Activated CD4-positive, alpha-beta T cell treated with anti-CD3 and anti-CD28 coated beads, Interleukin-2, amount 10 ng/mL, durations not matched to agents 24 days and 14 days (primary cell): ENCODE measurements at regions not wholly inside any gene's neighbourhood (a gene's known extent, or its start where the extent isn't known, plus 50 kb on each side); places are given as distances from the start of the nearest gene placed in this dataset.

ENCODE experiments used
- DNase-seq: peaks from one replicate; pipeline ENCODE4 v3.0.0; 2022
- H3K27ac Mint-ChIP-seq: one replicate; pipeline ENCODE4 v1.8.0; 2022; ENCODE audit warnings: mild to moderate bottlenecking, mixed read lengths
- H3K27me3 Mint-ChIP-seq: one replicate; pipeline ENCODE4 v1.8.0; 2022; ENCODE audit warnings: mixed read lengths
- H3K36me3 Mint-ChIP-seq: one replicate; pipeline ENCODE4 v1.8.0; 2022; ENCODE audit warnings: low read depth, mild to moderate bottlenecking, mixed read lengths
- H3K4me1 Mint-ChIP-seq: one replicate; pipeline ENCODE4 v1.8.0; 2021; ENCODE audit warnings: mixed read lengths
- H3K4me3 Mint-ChIP-seq: one replicate; pipeline ENCODE4 v1.8.0; 2022; ENCODE audit warnings: mild to moderate bottlenecking, moderate library complexity, mixed read lengths
- H3K9me3 Mint-ChIP-seq: one replicate; pipeline ENCODE4 v1.8.0; 2021; ENCODE audit warnings: mixed read lengths
- intact Hi-C: fragments of 100-400 bp; cut with micrococcal nuclease; formaldehyde crosslinking; loops from one replicate; pipeline ENCODE4 v1.15.1; 2023

- H3K9me3 Mint-ChIP-seq, result no peaks in the 10 kb centered on the region
- H3K4me3 Mint-ChIP-seq, result no peak overlapping the region
- no peak overlapping the region for H3K27ac Mint-ChIP-seq
- H3K4me1 Mint-ChIP-seq, result no peaks in the 10 kb centered on the region
- DNase-seq, result no peak
- H3K27me3 Mint-ChIP-seq, result no peaks in the 10 kb centered on the region
- intact Hi-C loops, result no loop called here
- H3K36me3 Mint-ChIP-seq, result no peaks in the 10 kb centered on the region
Measured at GRCh38 chr13:107139006-107139405, 571.1 kb upstream of the ARGLU1 start.

GRCh38 chr13:107138486-107138885, 570.5 kb upstream of the ARGLU1 start:
- Mint-ChIP-seq H3K27me3 (no peaks in the 10 kb centered on the region), H3K36me3 (no peaks in the 10 kb centered on the region), H3K27ac (no peak overlapping the region), H3K4me3 (no peak overlapping the region), H3K9me3 (no peaks in the 10 kb centered on the region), H3K4me1 (no peaks in the 10 kb centered on the region)
- DNase-seq, result no peak
- intact Hi-C loops, result no loop called here

GRCh38 chr13:107133950-107134349, 566.0 kb upstream of the ARGLU1 start:
- no peak overlapping the region for H3K4me3 Mint-ChIP-seq
- no peak overlapping the region for H3K27ac Mint-ChIP-seq
- intact Hi-C loops, result no loop called here
- no peaks in the 10 kb centered on the region for H3K27me3 Mint-ChIP-seq
- peaks cover 3% of the 10 kb centered on the region for H3K9me3 Mint-ChIP-seq
- H3K36me3 Mint-ChIP-seq, result no peaks in the 10 kb centered on the region
- H3K4me1 Mint-ChIP-seq, result no peaks in the 10 kb centered on the region
- DNase-seq, result no peak

- H3K4me1 Mint-ChIP-seq, result no peaks in the 10 kb centered on the region
- intact Hi-C loops, result no loop called here
- H3K9me3 Mint-ChIP-seq, result peaks cover 3% of the 10 kb centered on the region
- no peak for DNase-seq
- H3K27me3 Mint-ChIP-seq, result no peaks in the 10 kb centered on the region
- H3K36me3 Mint-ChIP-seq, result no peaks in the 10 kb centered on the region
- no peak overlapping the region for H3K27ac Mint-ChIP-seq
- H3K4me3 Mint-ChIP-seq, result no peak overlapping the region
Measured at GRCh38 chr13:107130566-107130965, 562.6 kb upstream of the ARGLU1 start.

- Mint-ChIP-seq H3K4me3 (no peak overlapping the region), H3K4me1 (no peaks in the 10 kb centered on the region), H3K27ac (no peak overlapping the region), H3K27me3 (no peaks in the 10 kb centered on the region), H3K36me3 (no peaks in the 10 kb centered on the region), H3K9me3 (no peaks in the 10 kb centered on the region)
- no peak for DNase-seq
- intact Hi-C loops, result no loop called here
Measured at GRCh38 chr13:107124730-107125129, 556.8 kb upstream of the ARGLU1 start.

- Mint-ChIP-seq H3K4me3 (no peak overlapping the region), H3K27me3 (no peaks in the 10 kb centered on the region), H3K4me1 (no peaks in the 10 kb centered on the region), H3K9me3 (no peaks in the 10 kb centered on the region), H3K27ac (no peak overlapping the region), H3K36me3 (no peaks in the 10 kb centered on the region)
- DNase-seq, result no peak
- intact Hi-C loops, result no loop called here
Measured at GRCh38 chr13:107124129-107124718, 556.3 kb upstream of the ARGLU1 start.

GRCh38 chr13:107121793-107122192, 553.9 kb upstream of the ARGLU1 start:
- no peak for DNase-seq
- Mint-ChIP-seq H3K36me3 (no peaks in the 10 kb centered on the region), H3K4me1 (no peaks in the 10 kb centered on the region), H3K9me3 (no peaks in the 10 kb centered on the region), H3K27me3 (no peaks in the 10 kb centered on the region), H3K4me3 (no peak overlapping the region), H3K27ac (no peak overlapping the region)
- intact Hi-C loops, result no loop called here

- Mint-ChIP-seq H3K36me3 (no peaks in the 10 kb centered on the region), H3K4me1 (no peaks in the 10 kb centered on the region), H3K9me3 (no peaks in the 10 kb centered on the region), H3K4me3 (no peak overlapping the region), H3K27ac (no peak overlapping the region), H3K27me3 (no peaks in the 10 kb centered on the region)
- no peak for DNase-seq
- intact Hi-C loops, result no loop called here
Measured at GRCh38 chr13:107119989-107120881, 552.3 kb upstream of the ARGLU1 start.

- Mint-ChIP-seq H3K4me3 (no peak overlapping the region), H3K4me1 (no peaks in the 10 kb centered on the region), H3K27ac (no peak overlapping the region), H3K9me3 (no peaks in the 10 kb centered on the region), H3K36me3 (no peaks in the 10 kb centered on the region), H3K27me3 (no peaks in the 10 kb centered on the region)
- intact Hi-C loops, result no loop called here
- DNase-seq, result no peak
Measured at GRCh38 chr13:107118506-107118905, 550.6 kb upstream of the ARGLU1 start.

GRCh38 chr13:107117327-107118012, 549.5 kb upstream of the ARGLU1 start:
- Mint-ChIP-seq H3K9me3 (no peaks in the 10 kb centered on the region), H3K27me3 (no peaks in the 10 kb centered on the region), H3K27ac (no peak overlapping the region), H3K4me1 (no peaks in the 10 kb centered on the region), H3K36me3 (no peaks in the 10 kb centered on the region), H3K4me3 (no peak overlapping the region)
- intact Hi-C loops, result no loop called here
- DNase-seq, result no peak

GRCh38 chr13:107113387-107113786, 545.5 kb upstream of the ARGLU1 start:
- Mint-ChIP-seq H3K9me3 (no peaks in the 10 kb centered on the region), H3K27me3 (no peaks in the 10 kb centered on the region), H3K4me3 (no peak overlapping the region), H3K27ac (no peak overlapping the region), H3K4me1 (no peaks in the 10 kb centered on the region), H3K36me3 (no peaks in the 10 kb centered on the region)
- DNase-seq, result no peak
- intact Hi-C loops, result no loop called here

- intact Hi-C loops, result no loop called here
- H3K27ac Mint-ChIP-seq, result no peak overlapping the region
- no peaks in the 10 kb centered on the region for H3K4me1 Mint-ChIP-seq
- H3K27me3 Mint-ChIP-seq, result no peaks in the 10 kb centered on the region
- H3K9me3 Mint-ChIP-seq, result no peaks in the 10 kb centered on the region
- H3K4me3 Mint-ChIP-seq, result no peak overlapping the region
- H3K36me3 Mint-ChIP-seq, result no peaks in the 10 kb centered on the region
- DNase-seq, result no peak
Measured at GRCh38 chr13:107111248-107111647, 543.3 kb upstream of the ARGLU1 start.

- no peaks in the 10 kb centered on the region for H3K36me3 Mint-ChIP-seq
- no peak for DNase-seq
- H3K27me3 Mint-ChIP-seq, result no peaks in the 10 kb centered on the region
- no peaks in the 10 kb centered on the region for H3K9me3 Mint-ChIP-seq
- no peaks in the 10 kb centered on the region for H3K4me1 Mint-ChIP-seq
- H3K27ac Mint-ChIP-seq, result no peak overlapping the region
- intact Hi-C loops, result no loop called here
- H3K4me3 Mint-ChIP-seq, result no peak overlapping the region
Measured at GRCh38 chr13:107104631-107105030, 536.7 kb upstream of the ARGLU1 start.

- H3K36me3 Mint-ChIP-seq, result no peaks in the 10 kb centered on the region
- no peaks in the 10 kb centered on the region for H3K9me3 Mint-ChIP-seq
- H3K27ac Mint-ChIP-seq, result no peak overlapping the region
- DNase-seq, result no peak
- no peak overlapping the region for H3K4me3 Mint-ChIP-seq
- no peaks in the 10 kb centered on the region for H3K4me1 Mint-ChIP-seq
- intact Hi-C loops, result no loop called here
- no peaks in the 10 kb centered on the region for H3K27me3 Mint-ChIP-seq
Measured at GRCh38 chr13:107102676-107103075, 534.7 kb upstream of the ARGLU1 start.
